ENCODE measurements at regions not wholly inside any gene's neighbourhood (a gene's known extent, or its start where the extent isn't known, plus 50 kb on each side); places are given as distances from the start of the nearest gene placed in this dataset.

- Histone ChIP-seq H3K9me3 (ENCODE audit: control insufficient read depth, insufficient read depth, low read depth, low read length) (no peaks in the 10 kb centered on the region), H3K4me2 (ENCODE audit: extremely low read depth, insufficient read depth, low read length) (no peak overlapping the region), H3K36me3 (ENCODE audit: control insufficient read depth, insufficient read depth, low read length) (no peaks in the 10 kb centered on the region), H3K27me3 (ENCODE audit: control insufficient read depth, insufficient read depth, low read length) (no peaks in the 10 kb centered on the region), H3K9ac (ENCODE audit: insufficient read depth, low read length) (no peak overlapping the region), H2AFZ (ENCODE audit: low read length) (no peak overlapping the region), H3K4me1 (ENCODE audit: control insufficient read depth, extremely low read depth, insufficient read depth, low read length) (no peaks in the 10 kb centered on the region), H4K20me1 (ENCODE audit: control insufficient read depth, extremely low read depth, insufficient read depth, low read length) (no peaks in the 10 kb centered on the region), H3K79me2 (ENCODE audit: control insufficient read depth, insufficient read depth, low read length) (no peaks in the 10 kb centered on the region), H3K27ac (ENCODE audit: insufficient read depth, low read length) (no peak overlapping the region), H3K4me3 (replicated peaks in 1 of 4; ENCODE audit: control extremely low read depth in 1 of 4, insufficient read depth in 1 of 4, low read depth in 3 of 4, low read length in 4 of 4) (no peak overlapping the region)
- DNase-seq (ENCODE audit: low read depth in 2 of 2) = no peak
- TF ChIP-seq EZH2 (IDR thresholded peaks at IDR 0.05; ENCODE audit: low read length, missing control alignments) (no peak), CTCF (conservative IDR thresholded peaks at IDR 0.05 in 1 of 2, IDR thresholded peaks at IDR 0.05 in 1 of 2; ENCODE audit: low read depth in 1 of 2, low read length in 2 of 2) (no peak)
These were observed 1395.7 kb upstream of the MAP3K7 start for GRCh38 chr6:91982559-91982958.

GRCh38 chr6:91976797-91977196 is 1389.9 kb upstream of the MAP3K7 start:
- Histone ChIP-seq H3K9ac (ENCODE audit: insufficient read depth, low read length) (no peak overlapping the region), H4K20me1 (ENCODE audit: control insufficient read depth, extremely low read depth, insufficient read depth, low read length) (no peaks in the 10 kb centered on the region), H2AFZ (ENCODE audit: low read length) (no peak overlapping the region), H3K9me3 (ENCODE audit: control insufficient read depth, insufficient read depth, low read depth, low read length) (no peaks in the 10 kb centered on the region), H3K27me3 (ENCODE audit: control insufficient read depth, insufficient read depth, low read length) (no peaks in the 10 kb centered on the region), H3K79me2 (ENCODE audit: control insufficient read depth, insufficient read depth, low read length) (no peaks in the 10 kb centered on the region), H3K4me1 (ENCODE audit: control insufficient read depth, extremely low read depth, insufficient read depth, low read length) (no peaks in the 10 kb centered on the region), H3K27ac (ENCODE audit: insufficient read depth, low read length) (no peak overlapping the region), H3K36me3 (ENCODE audit: control insufficient read depth, insufficient read depth, low read length) (no peaks in the 10 kb centered on the region), H3K4me3 (replicated peaks in 1 of 4; ENCODE audit: control extremely low read depth in 1 of 4, insufficient read depth in 1 of 4, low read depth in 3 of 4, low read length in 4 of 4) (no peak overlapping the region), H3K4me2 (ENCODE audit: extremely low read depth, insufficient read depth, low read length) (no peak overlapping the region)
- no peak for DNase-seq (ENCODE audit: low read depth in 2 of 2)
- no peak for TF ChIP-seq EZH2 (IDR thresholded peaks at IDR 0.05; ENCODE audit: low read length, missing control alignments)
- no peak for TF ChIP-seq CTCF (conservative IDR thresholded peaks at IDR 0.05 in 1 of 2, IDR thresholded peaks at IDR 0.05 in 1 of 2; ENCODE audit: low read depth in 1 of 2, low read length in 2 of 2)

- no peak overlapping the region for H3K4me2 ChIP-seq (ENCODE audit: extremely low read depth, insufficient read depth, low read length)
- H3K79me2 ChIP-seq (ENCODE audit: control insufficient read depth, insufficient read depth, low read length) = no peaks in the 10 kb centered on the region
- no peak overlapping the region for H3K27ac ChIP-seq (ENCODE audit: insufficient read depth, low read length)
- no peak overlapping the region for H3K9ac ChIP-seq (ENCODE audit: insufficient read depth, low read length)
- no peak for DNase-seq (ENCODE audit: low read depth in 2 of 2)
- H3K36me3 ChIP-seq (ENCODE audit: control insufficient read depth, insufficient read depth, low read length) = no peaks in the 10 kb centered on the region
- H3K4me1 ChIP-seq (ENCODE audit: control insufficient read depth, extremely low read depth, insufficient read depth, low read length) = no peaks in the 10 kb centered on the region
- no peaks in the 10 kb centered on the region for H3K9me3 ChIP-seq (ENCODE audit: control insufficient read depth, insufficient read depth, low read depth, low read length)
- H4K20me1 ChIP-seq (ENCODE audit: control insufficient read depth, extremely low read depth, insufficient read depth, low read length) = no peaks in the 10 kb centered on the region
- no peaks in the 10 kb centered on the region for H3K27me3 ChIP-seq (ENCODE audit: control insufficient read depth, insufficient read depth, low read length)
- no peak overlapping the region for H3K4me3 ChIP-seq (replicated peaks in 1 of 4; ENCODE audit: control extremely low read depth in 1 of 4, insufficient read depth in 1 of 4, low read depth in 3 of 4, low read length in 4 of 4)
- TF ChIP-seq EZH2 (IDR thresholded peaks at IDR 0.05; ENCODE audit: low read length, missing control alignments) = no peak
- H2AFZ ChIP-seq (ENCODE audit: low read length) = no peak overlapping the region
These were observed 1383.8 kb upstream of the MAP3K7 start for GRCh38 chr6:91970700-91971099.

All from fibroblast of lung (primary cell).